Activated CD4-positive, alpha-beta T cell treated with anti-CD3 and anti-CD28 coated beads for 24 hours (primary cell): ENCODE measurements at regions not wholly inside any gene's neighbourhood (a gene's known extent, or its start where the extent isn't known, plus 50 kb on each side); places are given as distances from the start of the nearest gene placed in this dataset.
"Not testable (repeated sequence)": the region's sequence is repeated elsewhere in the genome, so short reads cannot be mapped to it uniquely, and the experiment has no call there.

Source experiments
- DNase-seq, 2 donors: peaks; one replicate each; pipeline ENCODE4 v3.0.0-alpha.2; 2020; ENCODE audit warnings: low read depth in 2 of 2

- no peak for DNase-seq
Measured at GRCh38 chr15:23924686-23925085, 237.6 kb upstream of the NDN start.

DNA sequence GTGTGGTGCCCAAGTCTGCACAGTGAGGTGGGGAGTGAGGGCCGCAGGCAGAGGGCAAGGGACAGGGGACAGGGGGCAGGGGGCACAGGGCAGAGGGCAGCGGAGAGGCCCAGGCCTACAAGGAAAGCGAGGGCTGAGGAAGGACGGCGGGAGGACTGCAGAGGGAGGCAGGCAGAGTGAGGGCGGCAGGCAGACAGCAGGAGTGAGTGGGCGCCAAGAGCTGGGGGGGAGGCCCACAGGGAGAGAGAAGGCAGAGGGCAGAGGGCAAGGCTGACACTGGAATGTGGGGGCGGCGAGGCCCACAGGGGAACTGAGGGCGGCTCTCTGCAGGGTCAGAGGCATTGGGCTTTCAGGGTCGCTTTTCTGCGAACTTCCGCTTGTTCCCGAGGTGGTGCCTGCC, 267.8 kb upstream of the NDN start:
- DNase-seq = no peak

GRCh38 chr15:23983500-23984259, 296.6 kb upstream of the NDN start:
- DNase-seq = no peak

DNA sequence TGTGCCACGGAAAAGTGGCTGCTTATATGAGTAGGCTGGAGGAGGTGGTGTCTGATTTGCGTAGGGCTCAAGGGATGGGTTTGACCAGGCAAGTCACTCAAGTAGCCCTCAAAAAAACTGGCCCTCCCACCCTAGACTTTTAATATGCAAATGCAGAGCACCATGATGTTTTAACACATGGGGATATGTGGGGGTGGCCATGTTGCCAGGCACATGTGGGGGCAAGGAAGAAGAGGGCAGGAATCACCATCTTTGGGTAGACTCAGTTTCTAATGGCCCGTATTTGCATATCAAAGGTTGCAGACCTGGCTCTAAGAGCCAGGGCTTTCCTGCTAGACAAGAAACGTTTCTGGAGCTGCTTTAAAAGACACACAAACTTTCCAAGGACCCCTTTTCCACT, 307.2 kb upstream of the NDN start:
- DNase-seq = no peak

GRCh38 chr15:23998056-23998455, 311.0 kb upstream of the NDN start:
- DNase-seq = no peak

DNA sequence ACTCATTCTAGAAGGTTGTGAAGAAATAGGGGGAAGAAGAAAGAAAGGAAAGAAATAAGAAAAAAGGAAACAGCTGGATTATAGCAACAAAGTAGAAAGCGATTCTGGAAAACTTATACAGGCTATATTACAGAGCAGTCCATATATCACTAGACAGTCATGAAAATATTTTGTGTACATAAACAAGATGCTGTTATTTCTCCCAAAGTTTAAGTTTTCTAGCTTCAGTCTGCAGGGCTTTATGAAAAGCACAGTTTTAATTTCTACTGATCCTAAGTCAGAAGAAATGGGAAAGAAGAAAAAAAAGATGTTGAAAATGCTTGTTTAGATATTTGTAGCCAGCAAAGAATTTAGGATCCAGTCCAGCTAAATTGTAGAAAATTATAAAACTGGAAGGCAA, 321.4 kb upstream of the NDN start:
- no peak for DNase-seq

- no peak for DNase-seq
Measured at GRCh38 chr15:24017470-24017869, 330.4 kb upstream of the NDN start.

GRCh38 chr15:24039683-24040082, 352.6 kb upstream of the NDN start:
- no peak for DNase-seq

DNA sequence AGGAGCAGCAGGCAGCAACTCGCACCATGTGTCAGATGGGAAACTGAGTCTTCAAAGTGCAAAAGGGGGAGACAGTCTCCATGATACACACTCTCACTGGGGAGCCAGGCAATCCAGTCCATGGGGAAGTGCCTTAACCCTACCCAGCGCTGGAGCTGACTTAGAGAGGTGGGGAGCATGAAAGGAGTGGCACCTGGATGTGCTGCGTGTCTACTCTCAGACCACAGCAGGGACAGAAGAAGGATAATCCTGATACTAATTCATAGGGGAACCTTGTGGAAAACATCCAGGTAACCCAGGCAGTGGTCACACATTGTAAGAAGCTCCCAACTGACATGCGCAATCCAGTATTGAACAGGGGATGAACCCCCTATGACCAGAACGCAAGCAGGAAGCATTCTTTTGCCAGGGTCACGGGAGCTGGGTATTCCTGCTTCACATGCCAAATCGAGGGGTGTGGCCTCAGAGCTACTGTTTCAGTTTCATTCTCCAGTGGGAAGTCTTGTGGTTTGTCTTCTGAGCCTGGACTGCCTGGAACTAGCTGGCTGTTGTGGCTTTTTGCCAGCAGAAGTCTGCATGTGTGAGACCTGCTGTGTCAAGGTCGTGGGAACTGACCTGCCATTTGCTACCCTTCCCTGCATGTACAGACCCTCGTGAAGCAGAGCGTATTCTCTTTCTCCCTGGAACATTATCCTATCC, 367.6 kb upstream of the NDN start:
- no peak for DNase-seq

DNA sequence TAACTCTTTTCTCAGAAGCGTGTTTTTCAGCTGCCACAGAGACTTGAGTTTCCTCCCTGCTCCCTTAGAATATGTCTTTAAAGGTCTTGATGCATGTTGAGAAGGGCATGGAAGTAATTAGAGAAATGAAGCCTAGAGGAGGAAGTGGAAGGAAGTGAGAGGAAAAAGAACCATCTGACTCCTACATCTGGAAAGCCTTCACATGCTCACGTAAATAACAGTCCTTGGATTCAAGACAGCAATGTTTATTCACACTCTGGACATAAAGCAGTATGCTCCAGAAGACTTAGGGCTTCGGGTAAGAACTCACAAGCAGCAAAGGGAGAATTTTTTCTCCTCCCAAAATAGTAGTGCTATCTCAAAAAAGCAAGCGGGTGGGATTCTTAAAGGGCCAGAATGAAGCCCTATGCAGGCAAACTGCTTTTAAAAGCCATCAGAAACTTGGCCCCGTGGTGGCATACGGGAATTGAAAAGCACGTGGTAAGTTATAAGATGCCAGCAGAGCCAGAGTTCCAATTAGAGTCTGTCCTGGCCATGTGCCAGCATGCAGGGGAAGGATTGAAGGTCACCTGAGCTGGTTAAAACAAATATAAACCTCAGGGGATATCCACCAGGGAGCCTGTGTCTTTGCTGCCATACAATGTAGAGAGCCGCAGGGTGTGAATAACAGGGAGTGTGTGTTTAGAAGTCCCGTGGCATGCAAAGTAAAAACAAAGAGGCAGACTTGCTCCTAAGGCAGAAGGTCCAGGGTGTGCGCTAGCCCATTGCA, 380.8 kb upstream of the NDN start:
- DNase-seq = no peak

DNA sequence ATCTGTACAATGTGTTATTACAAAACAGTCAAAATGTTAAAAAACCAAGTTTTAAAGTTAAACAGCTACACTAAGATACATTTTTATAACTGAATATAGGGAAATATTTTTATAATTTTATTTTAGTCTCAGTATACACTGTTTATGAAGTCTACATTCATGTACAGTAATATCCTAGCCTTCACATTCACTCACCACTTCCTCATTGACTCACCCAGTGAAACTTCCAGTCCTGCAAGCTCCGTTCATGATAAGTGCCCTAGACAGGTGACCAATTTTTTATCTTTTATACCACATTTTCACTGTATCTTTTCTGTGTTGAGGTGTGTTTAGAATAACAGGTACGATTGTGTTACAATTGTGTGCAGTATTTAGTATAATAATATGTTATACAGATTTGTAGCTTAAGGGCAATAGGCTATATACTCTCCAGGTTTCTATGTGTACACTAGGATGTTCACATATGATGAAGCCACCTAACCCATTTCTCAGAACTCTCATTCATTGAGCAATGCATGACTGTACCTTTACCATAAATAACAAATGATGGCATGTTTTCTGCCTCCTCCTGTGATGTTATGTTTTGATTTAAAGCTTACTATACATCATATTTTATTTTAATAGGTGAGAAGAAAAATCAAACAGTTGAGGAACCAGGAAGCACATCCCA, 388.4 kb upstream of the NDN start:
- no peak for DNase-seq

DNA sequence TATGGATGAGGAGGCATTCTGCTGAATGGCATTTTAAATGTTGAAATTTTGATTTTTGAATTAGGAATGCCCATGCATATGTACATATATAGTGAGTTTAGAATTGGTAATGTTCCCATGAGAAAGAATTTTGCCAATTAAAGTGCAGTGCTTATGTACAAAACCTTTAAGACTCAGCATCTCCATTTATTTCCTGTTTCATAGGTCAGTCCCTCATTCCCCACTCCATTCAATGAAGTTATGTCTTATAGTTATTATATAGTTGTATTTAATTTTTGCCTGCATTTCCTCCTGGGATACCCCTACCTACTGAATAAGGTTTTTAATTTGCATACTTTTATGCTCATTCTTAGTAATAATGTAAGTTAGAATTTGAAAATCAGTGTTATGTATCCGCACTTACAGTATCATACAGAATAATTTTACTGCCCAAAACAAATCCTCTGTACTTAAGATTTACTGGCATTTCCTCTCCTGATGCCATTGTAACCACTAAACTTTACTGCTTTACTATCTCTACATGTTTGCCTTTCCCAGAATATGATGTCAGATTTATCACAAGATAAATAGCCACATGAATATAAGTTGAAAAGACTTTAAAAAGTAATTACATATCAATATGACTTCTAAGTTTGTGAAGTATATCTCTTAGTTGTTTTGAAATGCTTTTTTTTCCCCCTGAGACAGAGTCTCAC, 389.1 kb upstream of the NDN start:
- DNase-seq = no peak

GRCh38 chr15:24078310-24079029, 391.4 kb upstream of the NDN start:
- no peak for DNase-seq

DNA sequence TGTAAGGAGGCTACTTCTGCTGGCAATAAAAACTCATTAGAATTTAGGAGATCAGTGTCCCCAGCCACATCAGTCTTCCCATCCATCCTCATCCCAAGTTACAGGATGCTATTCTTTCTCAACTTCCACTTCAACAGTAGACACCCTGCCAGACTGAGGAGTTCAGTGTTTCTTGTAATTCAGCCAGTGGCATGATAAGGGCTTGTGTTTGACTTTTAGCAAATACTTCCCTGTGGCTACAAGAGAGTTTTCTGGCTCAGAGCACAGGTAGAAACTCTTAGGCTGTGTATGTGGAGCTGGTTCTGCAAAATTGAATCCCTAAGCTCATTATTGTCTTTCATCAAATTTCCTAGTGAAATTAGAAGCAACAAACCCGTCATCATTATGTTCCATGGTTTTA, 401.8 kb upstream of the NDN start:
- not testable (repeated sequence) for DNase-seq

DNA sequence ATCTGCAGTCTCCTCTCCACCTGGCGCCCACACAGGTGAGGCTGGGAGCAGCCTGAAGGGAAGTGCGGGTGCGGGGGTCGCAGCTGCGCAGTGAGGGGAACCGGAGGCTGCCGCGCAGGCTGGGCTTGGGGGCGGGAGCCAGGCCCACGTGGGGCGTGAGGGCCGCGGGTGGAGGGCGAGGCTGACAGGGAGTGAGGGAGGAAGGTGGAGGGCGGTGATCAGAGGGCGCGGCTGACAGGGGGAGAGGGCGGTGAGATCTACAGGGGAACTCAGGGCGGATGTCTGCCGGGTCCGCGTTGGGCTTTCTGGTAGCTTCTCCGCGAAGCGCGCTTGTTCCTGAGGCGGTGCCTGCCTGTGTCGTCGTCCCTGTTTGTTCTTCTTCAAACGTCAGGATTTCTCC, 414.4 kb upstream of the NDN start:
- not testable (repeated sequence) for DNase-seq

- DNase-seq = not testable (repeated sequence)
Measured at GRCh38 chr15:24107524-24107923, 420.4 kb upstream of the NDN start.

DNA sequence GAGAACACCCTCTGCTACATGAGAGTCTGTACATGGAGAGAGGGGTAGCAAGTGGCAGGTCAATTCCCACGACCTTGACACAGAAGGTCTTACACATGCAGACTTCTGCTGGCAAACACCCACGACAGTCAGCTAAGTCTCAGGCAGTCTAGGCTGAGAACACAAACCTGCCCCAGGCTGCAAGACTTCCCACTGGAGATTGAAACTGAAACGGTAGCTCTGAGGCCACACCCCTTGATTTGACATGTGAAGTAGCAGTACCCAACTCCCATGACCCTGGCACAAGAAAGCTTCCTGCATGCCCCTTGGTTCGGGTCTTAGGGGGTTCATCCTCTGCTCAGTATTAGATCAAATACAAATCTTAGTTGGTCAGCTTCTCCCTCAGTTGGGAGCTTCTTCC, 420.8 kb upstream of the NDN start:
- not testable (repeated sequence) for DNase-seq

- not testable (repeated sequence) for DNase-seq
Measured at GRCh38 chr15:24108349-24108748, 421.2 kb upstream of the NDN start.

GRCh38 chr15:24139622-24140021, 452.5 kb upstream of the NDN start:
- not testable (repeated sequence) for DNase-seq

DNA sequence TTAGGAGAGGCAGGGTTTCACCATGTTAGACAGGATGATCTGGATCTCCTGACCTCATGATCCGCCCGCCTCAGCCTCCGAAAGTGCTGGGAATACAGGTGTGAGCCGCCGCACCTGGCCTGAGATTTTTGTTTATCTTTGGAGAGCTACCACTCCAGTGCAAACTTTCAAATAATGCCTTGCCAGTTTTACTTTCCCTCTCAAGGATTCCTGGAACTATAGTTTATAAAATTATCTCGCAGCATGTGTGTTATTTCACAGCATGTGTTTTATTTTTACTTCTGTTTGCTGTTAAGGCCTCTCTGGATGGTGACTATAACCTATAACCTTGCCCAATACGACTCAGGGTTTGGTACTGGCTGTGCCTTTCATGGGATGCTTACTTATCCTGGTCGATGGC, 458.0 kb upstream of the NDN start:
- not testable (repeated sequence) for DNase-seq

- no peak for DNase-seq
Measured at GRCh38 chr15:24146251-24146650, 459.1 kb upstream of the NDN start.
